Kidney epithelial cell (primary cell): ENCODE measurements at regions not wholly inside any gene's neighbourhood (a gene's known extent, or its start where the extent isn't known, plus 50 kb on each side); places are given as distances from the start of the nearest gene placed in this dataset.

ENCODE experiments used
- DNase-seq: peaks from one replicate; pipeline ENCODE4 v3.0.0-alpha.2; 2010; ENCODE audit warnings: low read depth
- H3K27me3 ChIP-seq: 2 replicates; pipeline ENCODE4 v1.6.0; 2011; ENCODE audit warnings: low read length; ENCODE audit not compliant: control insufficient read depth, insufficient read depth
- H3K36me3 ChIP-seq: 2 replicates; pipeline ENCODE4 v1.5.1; 2011; ENCODE audit warnings: low read length; ENCODE audit not compliant: control insufficient read depth, insufficient read depth
- H3K4me3 ChIP-seq: 2 replicates; pipeline ENCODE4 v1.5.1; 2011; ENCODE audit warnings: low read depth, mild to moderate bottlenecking, control low read depth, low read length
- CTCF ChIP-seq: IDR thresholded peaks from 2 replicates; pipeline ENCODE4 v1.5.1; 2011; ENCODE audit warnings: mild to moderate bottlenecking, moderate library complexity, low read length, control low read depth, inconsistent platforms; ENCODE audit not compliant: insufficient read depth, poor library complexity, severe bottlenecking

DNA sequence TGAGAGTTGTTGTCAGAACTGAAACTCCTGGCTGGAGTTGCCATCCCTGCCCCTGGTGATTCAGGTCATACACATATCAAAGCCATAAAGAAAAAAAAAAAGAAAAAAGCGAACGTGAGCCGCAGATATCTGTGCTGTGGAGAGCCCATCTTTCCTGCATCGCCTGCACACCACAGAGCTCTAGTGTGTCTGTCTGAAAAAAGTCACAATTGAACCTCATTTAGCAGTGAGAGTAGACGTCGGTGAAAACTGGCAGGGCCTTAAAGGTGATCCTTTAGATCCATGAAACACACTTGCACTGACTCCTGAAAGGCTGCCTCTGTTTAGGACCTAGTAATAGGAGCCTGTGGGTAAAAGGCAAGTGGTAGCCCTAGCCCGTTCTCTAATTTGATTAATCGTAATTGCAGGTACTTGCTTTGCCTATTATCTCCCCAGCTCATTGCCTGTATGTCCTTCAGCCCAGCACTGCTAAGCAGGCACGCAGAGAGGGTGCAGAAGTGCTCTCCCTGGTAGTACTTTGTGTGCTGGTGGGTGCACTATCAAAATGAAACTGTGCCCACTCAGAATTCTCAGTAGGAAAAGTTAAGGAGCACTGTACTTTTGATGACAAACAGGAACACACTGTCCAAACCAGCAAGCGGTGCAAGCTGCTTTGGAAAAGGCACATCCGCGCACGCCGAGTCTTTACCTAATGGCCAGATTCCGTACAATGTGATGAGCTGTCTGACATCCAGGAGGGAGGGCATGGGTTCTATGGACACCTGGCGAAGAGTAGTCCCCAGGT is 103.5 kb upstream of the ASB18 start:
- TF ChIP-seq CTCF: no peak
- Histone ChIP-seq H3K36me3 (no peaks in the 10 kb centered on the region), H3K4me3 (no peak overlapping the region), H3K27me3 (no peaks in the 10 kb centered on the region)
- no peak for DNase-seq

GRCh38 chr2:236369661-236370062 is 105.5 kb upstream of the ASB18 start:
- no peaks in the 10 kb centered on the region for H3K36me3 ChIP-seq

GRCh38 chr2:236370847-236371409 is 106.7 kb upstream of the ASB18 start:
- no peak for DNase-seq
- Histone ChIP-seq H3K27me3 (no peaks in the 10 kb centered on the region), H3K4me3 (no peak overlapping the region), H3K36me3 (no peaks in the 10 kb centered on the region)
- no peak for TF ChIP-seq CTCF

More at GRCh38 chr2:236369661-236370062, 105.5 kb upstream of the ASB18 start:
- TF ChIP-seq CTCF: no peak
- Histone ChIP-seq H3K4me3 (no peak overlapping the region), H3K27me3 (no peaks in the 10 kb centered on the region)
- no peak for DNase-seq

DNA sequence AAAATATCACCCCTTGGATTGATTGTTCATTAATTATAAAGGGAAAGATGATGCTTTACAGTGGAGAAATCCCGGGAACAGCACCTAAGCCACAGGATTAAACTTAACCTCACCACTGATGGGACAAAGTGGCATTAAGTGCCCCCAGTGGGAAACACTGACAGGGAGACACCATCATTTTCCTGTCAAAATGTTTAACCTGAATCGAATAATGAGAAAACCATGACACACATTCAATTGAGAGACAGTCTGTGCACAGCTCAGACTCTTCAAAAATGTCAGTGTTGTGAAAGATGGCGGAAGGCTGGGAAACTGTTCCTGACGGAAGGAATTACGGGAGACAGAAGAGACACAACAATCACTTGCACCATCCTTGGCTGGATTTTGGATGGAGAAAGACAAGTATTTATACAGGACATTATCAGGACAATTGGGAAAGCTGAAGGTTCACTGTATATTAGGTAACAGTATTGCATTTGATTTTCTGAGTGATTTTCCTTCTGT is 111.8 kb upstream of the ASB18 start:
- Histone ChIP-seq H3K4me3 (no peak overlapping the region), H3K36me3 (no peaks in the 10 kb centered on the region), H3K27me3 (no peaks in the 10 kb centered on the region)
- no peak for DNase-seq
- no peak for TF ChIP-seq CTCF

DNA sequence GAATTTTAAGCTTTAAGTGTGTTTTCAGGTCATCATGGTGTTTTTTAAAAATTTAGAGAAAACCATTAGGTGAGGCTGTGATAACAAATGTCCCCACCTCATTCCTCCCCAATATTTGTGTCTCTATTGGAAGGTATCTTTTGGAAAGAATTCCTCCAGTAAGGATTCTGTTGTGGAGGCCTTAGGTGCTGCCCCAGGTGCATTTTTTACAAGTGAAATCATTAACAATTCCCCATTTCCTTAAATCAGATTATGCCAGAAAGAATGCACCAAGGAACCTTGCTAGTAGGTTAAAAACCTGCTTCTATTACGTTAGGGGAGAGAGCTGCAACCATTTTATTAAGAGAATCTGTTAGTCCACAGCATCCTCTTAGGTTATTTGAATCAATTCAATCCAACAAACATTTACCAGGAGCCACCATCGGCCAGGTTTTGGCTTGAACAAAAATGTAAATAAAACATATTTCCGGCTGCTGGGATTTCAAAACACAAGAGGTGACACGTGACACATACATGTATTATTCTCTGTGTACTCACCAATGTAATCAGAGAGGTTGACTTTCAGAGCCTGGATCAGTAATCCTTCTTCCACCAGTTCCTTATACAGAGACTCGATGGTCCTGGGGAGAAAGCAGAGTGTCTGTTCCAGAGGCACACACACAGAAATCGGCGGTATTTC is 112.5 kb upstream of the ASB18 start:
- DNase-seq: no peak
- no peak overlapping the region for H3K4me3 ChIP-seq
- no peaks in the 10 kb centered on the region for H3K27me3 ChIP-seq
- TF ChIP-seq CTCF: no peak
- no peaks in the 10 kb centered on the region for H3K36me3 ChIP-seq
